Hepatocyte (in vitro differentiated cells): ENCODE measurements at regions not wholly inside any gene's neighbourhood (a gene's known extent, or its start where the extent isn't known, plus 50 kb on each side); places are given as distances from the start of the nearest gene placed in this dataset.
A peak's percentile ranks its signal among the peaks of the same experiment; 100 is the strongest.
"Not testable (repeated sequence)": the region's sequence is repeated elsewhere in the genome, so short reads cannot be mapped to it uniquely, and the experiment has no call there.

Experiments used
- DNase-seq: peaks from one replicate; pipeline ENCODE4 v3.0.0-alpha.2; 2016; ENCODE audit warnings: low spot score
- H2AFZ ChIP-seq: fragments of 200-600 bp; sonication (generic); 2 replicates; pipeline ENCODE4 v1.6.0; 2016; ENCODE audit warnings: antibody characterized with exemption, mild to moderate bottlenecking
- H3K27ac ChIP-seq: fragments of 200-600 bp; sonication (generic); 2 replicates; pipeline ENCODE4 v1.5.1; 2016; ENCODE audit warnings: mild to moderate bottlenecking
- H3K27me3 ChIP-seq: fragments of 200-600 bp; sonication (generic); 2 replicates; pipeline ENCODE4 v1.6.1; 2016
- H3K36me3 ChIP-seq: fragments of 200-600 bp; sonication (generic); replicated peaks from 2 replicates; pipeline ENCODE4 v1.5.1; 2016; ENCODE audit warnings: low read depth; ENCODE audit not compliant: insufficient read depth
- H3K4me1 ChIP-seq: fragments of 200-600 bp; sonication (generic); 2 replicates; pipeline ENCODE4 v1.5.1; 2016; ENCODE audit warnings: mild to moderate bottlenecking, moderate library complexity; ENCODE audit not compliant: insufficient read depth
- H3K4me2 ChIP-seq: fragments of 200-600 bp; sonication (generic); 2 replicates; pipeline ENCODE4 v1.6.0; 2016
- H3K4me3 ChIP-seq: fragments of 200-600 bp; sonication (generic); 2 replicates; pipeline ENCODE4 v1.5.1; 2016; ENCODE audit warnings: mild to moderate bottlenecking
- H3K79me2 ChIP-seq: fragments of 200-600 bp; sonication (generic); 2 replicates; pipeline ENCODE4 v1.6.0; 2017; ENCODE audit warnings: mild to moderate bottlenecking
- H3K9me2 ChIP-seq: fragments of 200-600 bp; sonication (generic); replicated peaks from 2 replicates; pipeline ENCODE4 v1.6.0; 2017; ENCODE audit warnings: mild to moderate bottlenecking; ENCODE audit not compliant: insufficient read depth
- H3K9me3 ChIP-seq: fragments of 200-600 bp; sonication (generic); 2 replicates; pipeline ENCODE4 v1.5.1; 2016; ENCODE audit warnings: low read depth, mild to moderate bottlenecking
- H4K20me1 ChIP-seq: fragments of 200-600 bp; sonication (generic); 2 replicates; pipeline ENCODE4 v1.6.0; 2016; ENCODE audit warnings: mild to moderate bottlenecking; ENCODE audit not compliant: insufficient read depth, poor library complexity, severe bottlenecking
- CTCF ChIP-seq: fragments of 200-600 bp; sonication (generic); IDR thresholded peaks from 2 replicates; pipeline ENCODE4 v1.5.1; 2016; ENCODE audit warnings: antibody characterized with exemption, mild to moderate bottlenecking; ENCODE audit not compliant: poor library complexity
- EZH2 ChIP-seq: fragments of 200-600 bp; sonication (generic); IDR thresholded peaks from 2 replicates; pipeline ENCODE4 v1.6.1; 2016; ENCODE audit warnings: antibody characterized with exemption, mild to moderate bottlenecking, borderline replicate concordance
- EZH2phosphoT487 ChIP-seq: fragments of 200-600 bp; sonication (generic); IDR thresholded peaks from one replicate; pipeline ENCODE4 v1.6.1; 2018; ENCODE audit warnings: antibody characterized with exemption, mild to moderate bottlenecking, low read depth, moderate library complexity; ENCODE audit not compliant: unreplicated experiment, severe bottlenecking
- WGBS: methylation state at CpG from one replicate; pipeline ENCODE4 v1.1.6; 2016; ENCODE audit warnings: low lambda C conversion rate; ENCODE audit errors: missing lambda C conversion rate; 5-methylcytosine and 5-hydroxymethylcytosine counted together

GRCh38 chr7:67912437-67912836 lies 915.8 kb downstream of the TYW1 start:
- Histone ChIP-seq H3K4me2 (no peak overlapping the region), H3K4me1 (no peaks in the 10 kb centered on the region), H3K79me2 (no peaks in the 10 kb centered on the region), H3K9me3 (no peaks in the 10 kb centered on the region), H3K4me3 (no peak overlapping the region), H2AFZ (no peak overlapping the region), H3K27me3 (no peaks in the 10 kb centered on the region), H3K27ac (no peak overlapping the region), H3K36me3 (no peaks in the 10 kb centered on the region), H3K9me2 (no peaks in the 10 kb centered on the region), H4K20me1 (no peaks in the 10 kb centered on the region)
- no peak for DNase-seq
- TF ChIP-seq CTCF (peak; percentile 24), EZH2phosphoT487 (no peak), EZH2 (no peak)
- WGBS = 84% methylated on average over 2 of the region's 2 CpGs

- Histone ChIP-seq H4K20me1 (no peaks in the 10 kb centered on the region), H3K4me1 (no peaks in the 10 kb centered on the region), H3K4me2 (no peak overlapping the region), H3K9me2 (no peaks in the 10 kb centered on the region), H2AFZ (no peak overlapping the region), H3K27me3 (no peaks in the 10 kb centered on the region), H3K9me3 (no peaks in the 10 kb centered on the region), H3K4me3 (no peak overlapping the region), H3K79me2 (no peaks in the 10 kb centered on the region), H3K36me3 (no peaks in the 10 kb centered on the region), H3K27ac (no peak overlapping the region)
- no peak for DNase-seq
- TF ChIP-seq EZH2phosphoT487 (no peak), EZH2 (no peak), CTCF (no peak)
Measured at GRCh38 chr7:67913604-67914003, 917.0 kb downstream of the TYW1 start.

- H2AFZ ChIP-seq, H3K79me2 ChIP-seq, H3K4me3 ChIP-seq, H3K4me2 ChIP-seq, H3K4me1 ChIP-seq, H4K20me1 ChIP-seq, H3K36me3 ChIP-seq, DNase-seq, H3K9me3 ChIP-seq, H3K27ac ChIP-seq, H3K9me2 ChIP-seq, H3K27me3 ChIP-seq: not testable (repeated sequence)
- 82% methylated on average over 1 of the region's 1 CpG for WGBS
Measured at GRCh38 chr7:67916111-67916510, 919.5 kb downstream of the TYW1 start.

- no peak overlapping the region for H2AFZ ChIP-seq
- H3K36me3 ChIP-seq = no peaks in the 10 kb centered on the region
- no peak overlapping the region for H3K27ac ChIP-seq
- no peaks in the 10 kb centered on the region for H3K79me2 ChIP-seq
- H3K9me2 ChIP-seq = no peaks in the 10 kb centered on the region
- no peak overlapping the region for H3K4me2 ChIP-seq
- DNase-seq = no peak
- no peak overlapping the region for H3K4me3 ChIP-seq
- 65% methylated on average over 9 of the region's 9 CpGs for WGBS
- H4K20me1 ChIP-seq = no peaks in the 10 kb centered on the region
- no peak for TF ChIP-seq EZH2phosphoT487
- no peak for TF ChIP-seq EZH2
- no peak for TF ChIP-seq CTCF
- no peaks in the 10 kb centered on the region for H3K4me1 ChIP-seq
- no peaks in the 10 kb centered on the region for H3K9me3 ChIP-seq
- H3K27me3 ChIP-seq = no peaks in the 10 kb centered on the region
Measured at GRCh38 chr7:67916571-67917436, 920.2 kb downstream of the TYW1 start.
